GM18870 (cell line): ENCODE measurements at regions not wholly inside any gene's neighbourhood (a gene's known extent, or its start where the extent isn't known, plus 50 kb on each side); places are given as distances from the start of the nearest gene placed in this dataset.
"Not testable (repeated sequence)": the region's sequence is repeated elsewhere in the genome, so short reads cannot be mapped to it uniquely, and the experiment has no call there.

Source experiments
- ATAC-seq: cut with Tn5 transposase; IDR thresholded peaks from one replicate; pipeline ENCODE4 v1.9.1; 2021; ENCODE audit warnings: moderate library complexity; ENCODE audit not compliant: unreplicated experiment

GRCh38 chr10:2053805-2054204, 316.5 kb upstream of the ADARB2 start:
- no peak for ATAC-seq

GRCh38 chr10:2051108-2051507, 313.8 kb upstream of the ADARB2 start:
- no peak for ATAC-seq

- ATAC-seq, result no peak
Observed at GRCh38 chr10:2049560-2049959, 312.2 kb upstream of the ADARB2 start.

- no peak for ATAC-seq
Observed at GRCh38 chr10:2048337-2048973, 311.1 kb upstream of the ADARB2 start.

GRCh38 chr10:2047679-2048078, 310.4 kb upstream of the ADARB2 start:
- no peak for ATAC-seq

- ATAC-seq, result no peak
Observed at GRCh38 chr10:2043379-2043778, 306.1 kb upstream of the ADARB2 start.

GRCh38 chr10:2038036-2038435, 300.7 kb upstream of the ADARB2 start:
- no peak for ATAC-seq

GRCh38 chr10:2037246-2037645, 299.9 kb upstream of the ADARB2 start:
- ATAC-seq, result no peak

GRCh38 chr10:2036209-2036608, 298.9 kb upstream of the ADARB2 start:
- ATAC-seq, result no peak

GRCh38 chr10:2030046-2030445, 292.7 kb upstream of the ADARB2 start:
- no peak for ATAC-seq

- no peak for ATAC-seq
Observed at GRCh38 chr10:2026936-2027335, 289.6 kb upstream of the ADARB2 start.

GRCh38 chr10:2024750-2025149, 287.4 kb upstream of the ADARB2 start:
- ATAC-seq, result not testable (repeated sequence)

- ATAC-seq, result no peak
Observed at GRCh38 chr10:2023687-2024086, 286.4 kb upstream of the ADARB2 start.

- ATAC-seq, result no peak
Observed at GRCh38 chr10:2022401-2022800, 285.1 kb upstream of the ADARB2 start.

GRCh38 chr10:2020836-2021235, 283.5 kb upstream of the ADARB2 start:
- ATAC-seq, result no peak

GRCh38 chr10:2019803-2020202, 282.5 kb upstream of the ADARB2 start:
- no peak for ATAC-seq

GRCh38 chr10:2019281-2019680, 282.0 kb upstream of the ADARB2 start:
- ATAC-seq, result no peak

GRCh38 chr10:2014541-2014940, 277.2 kb upstream of the ADARB2 start:
- no peak for ATAC-seq

- no peak for ATAC-seq
Observed at GRCh38 chr10:2012209-2012608, 274.9 kb upstream of the ADARB2 start.

- no peak for ATAC-seq
Observed at GRCh38 chr10:2011106-2011716, 273.9 kb upstream of the ADARB2 start.

GRCh38 chr10:2005546-2005945, 268.2 kb upstream of the ADARB2 start:
- ATAC-seq, result no peak

- no peak for ATAC-seq
Observed at GRCh38 chr10:1992930-1993329, 255.6 kb upstream of the ADARB2 start.

- no peak for ATAC-seq
Observed at GRCh38 chr10:1989090-1989489, 251.8 kb upstream of the ADARB2 start.
